ENCODE measurements at regions not wholly inside any gene's neighbourhood (a gene's known extent, or its start where the extent isn't known, plus 50 kb on each side); places are given as distances from the start of the nearest gene placed in this dataset.

- intact Hi-C loops (cut with micrococcal nuclease), result no loop called here
- Histone ChIP-seq H3K79me2 (ENCODE audit: low read length) (no peaks in the 10 kb centered on the region), H3K9me3 (ENCODE audit: low read length) (no peaks in the 10 kb centered on the region), H3K4me1 (ENCODE audit: insufficient read depth, low read length) (no peaks in the 10 kb centered on the region), H3K9ac (ENCODE audit: low read length) (no peak overlapping the region), H3K27me3 (ENCODE audit: low read length) (0 out of 2 replicates have a peak, but pooled peaks cover 6% of the 10 kb centered on the region), H4K20me1 (ENCODE audit: low read length) (no peaks in the 10 kb centered on the region), H2AFZ (ENCODE audit: low read length) (no peak overlapping the region), H3K4me3 (ENCODE audit: low read length) (no peak overlapping the region), H3K36me3 (ENCODE audit: low read depth, low read length) (no peaks in the 10 kb centered on the region), H3K9me2 (replicated peaks; ENCODE audit: low read length) (no peaks in the 10 kb centered on the region), H3K4me2 (ENCODE audit: low read length) (no peak overlapping the region), H3K27ac (ENCODE audit: low read length) (no peak overlapping the region), H3F3A (ENCODE audit: low read length, unreplicated experiment) (no peaks in the 10 kb centered on the region)
- ChIA-PET CTCF (no interaction called here), POLR2A (ENCODE audit: unreplicated experiment) (no interaction called here)
- no TSS peak for BruUV-seq (replicated peaks)
- ATAC-seq, result no peak
- TF ChIP-seq CTCF (conservative IDR thresholded peaks at IDR 0.05; ENCODE audit: low read depth, low read length) (no peak), EZH2 (IDR thresholded peaks at IDR 0.05; ENCODE audit: low read length, unreplicated experiment) (no peak)
- no peak for DNase-seq
Observed at GRCh38 chr16:77070683-77071082, 120.3 kb upstream of the MON1B start.

- no peaks in the 10 kb centered on the region for H4K20me1 ChIP-seq (ENCODE audit: low read length)
- no TSS peak for BruUV-seq (replicated peaks)
- H3K9ac ChIP-seq (ENCODE audit: low read length), result no peak overlapping the region
- intact Hi-C loops (cut with micrococcal nuclease), result no loop called here
- no peaks in the 10 kb centered on the region for H3K79me2 ChIP-seq (ENCODE audit: low read length)
- no peak for ATAC-seq
- CTCF ChIA-PET, result no interaction called here
- H3K9me3 ChIP-seq (ENCODE audit: low read length), result no peaks in the 10 kb centered on the region
- H3K36me3 ChIP-seq (ENCODE audit: low read depth, low read length), result no peaks in the 10 kb centered on the region
- no peaks in the 10 kb centered on the region for H3K4me1 ChIP-seq (ENCODE audit: insufficient read depth, low read length)
- H3K4me3 ChIP-seq (ENCODE audit: low read length), result no peak overlapping the region
- peaks cover 31% of the 10 kb centered on the region for H3K27me3 ChIP-seq (ENCODE audit: low read length)
- no peaks in the 10 kb centered on the region for H3F3A ChIP-seq (ENCODE audit: low read length, unreplicated experiment)
- no peak overlapping the region for H2AFZ ChIP-seq (ENCODE audit: low read length)
- POLR2A ChIA-PET (ENCODE audit: unreplicated experiment), result no interaction called here
- DNase-seq, result no peak
- no peak overlapping the region for H3K4me2 ChIP-seq (ENCODE audit: low read length)
- TF ChIP-seq EZH2 (IDR thresholded peaks at IDR 0.05; ENCODE audit: low read length, unreplicated experiment) (no peak), EZH2phosphoT487 (IDR thresholded peaks at IDR 0.05; ENCODE audit: borderline replicate concordance, low read length) (no peak), CTCF (conservative IDR thresholded peaks at IDR 0.05; ENCODE audit: low read depth, low read length) (no peak)
- H3K9me2 ChIP-seq (replicated peaks; ENCODE audit: low read length), result no peaks in the 10 kb centered on the region
- no peak overlapping the region for H3K27ac ChIP-seq (ENCODE audit: low read length)
Observed at GRCh38 chr16:77076839-77077238, 114.2 kb upstream of the MON1B start.

- BruUV-seq (replicated peaks), result no TSS peak
- H3K27me3 ChIP-seq (ENCODE audit: low read length), result peaks cover 36% of the 10 kb centered on the region
- CTCF ChIA-PET, result no interaction called here
Observed at GRCh38 chr16:77077256-77077922, 113.6 kb upstream of the MON1B start.

More at GRCh38 chr16:77077256-77077922, 113.6 kb upstream of the MON1B start:
- TF ChIP-seq EZH2 (IDR thresholded peaks at IDR 0.05; ENCODE audit: low read length, unreplicated experiment) (no peak), EZH2phosphoT487 (IDR thresholded peaks at IDR 0.05; ENCODE audit: borderline replicate concordance, low read length) (no peak), CTCF (conservative IDR thresholded peaks at IDR 0.05; ENCODE audit: low read depth, low read length) (no peak)
- H3K9ac ChIP-seq (ENCODE audit: low read length), result no peak overlapping the region
- no peak overlapping the region for H3K4me3 ChIP-seq (ENCODE audit: low read length)
- no peaks in the 10 kb centered on the region for H3K36me3 ChIP-seq (ENCODE audit: low read depth, low read length)
- H3K9me3 ChIP-seq (ENCODE audit: low read length), result no peaks in the 10 kb centered on the region
- H3K79me2 ChIP-seq (ENCODE audit: low read length), result no peaks in the 10 kb centered on the region
- H3K4me1 ChIP-seq (ENCODE audit: insufficient read depth, low read length), result no peaks in the 10 kb centered on the region
- H3K27ac ChIP-seq (ENCODE audit: low read length), result no peak overlapping the region
- no peaks in the 10 kb centered on the region for H3K9me2 ChIP-seq (replicated peaks; ENCODE audit: low read length)
- POLR2A ChIA-PET (ENCODE audit: unreplicated experiment), result no interaction called here
- H3K4me2 ChIP-seq (ENCODE audit: low read length), result no peak overlapping the region
- DNase-seq (no peak), ATAC-seq (no peak)
- no peaks in the 10 kb centered on the region for H3F3A ChIP-seq (ENCODE audit: low read length, unreplicated experiment)
- H4K20me1 ChIP-seq (ENCODE audit: low read length), result no peaks in the 10 kb centered on the region
- intact Hi-C loops (cut with micrococcal nuclease), result no loop called here
- no peak overlapping the region for H2AFZ ChIP-seq (ENCODE audit: low read length)
